ENCODE measurements at regions not wholly inside any gene's neighbourhood (a gene's known extent, or its start where the extent isn't known, plus 50 kb on each side); places are given as distances from the start of the nearest gene placed in this dataset.

DNA sequence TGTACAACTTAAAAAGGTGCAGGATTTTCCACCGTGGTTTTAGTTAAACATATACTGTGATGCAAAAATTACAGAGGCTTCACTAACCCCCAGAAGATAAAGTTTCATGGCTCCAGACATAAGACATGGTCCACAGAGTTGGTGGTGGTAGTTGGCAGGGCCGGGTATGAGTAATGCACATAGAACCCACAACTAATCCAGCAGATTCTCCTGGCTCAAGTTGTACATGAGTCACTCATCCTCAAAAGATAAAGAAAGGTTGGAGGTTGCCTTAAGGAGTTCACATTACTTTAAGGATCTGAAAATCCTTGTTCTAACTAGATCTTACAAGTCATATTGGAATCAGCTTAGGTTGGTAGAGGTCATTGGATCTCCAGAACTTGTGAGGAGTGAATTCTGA lies 98.3 kb upstream of the ZBTB20 start:
- TF ChIP-seq, protein P1, sequence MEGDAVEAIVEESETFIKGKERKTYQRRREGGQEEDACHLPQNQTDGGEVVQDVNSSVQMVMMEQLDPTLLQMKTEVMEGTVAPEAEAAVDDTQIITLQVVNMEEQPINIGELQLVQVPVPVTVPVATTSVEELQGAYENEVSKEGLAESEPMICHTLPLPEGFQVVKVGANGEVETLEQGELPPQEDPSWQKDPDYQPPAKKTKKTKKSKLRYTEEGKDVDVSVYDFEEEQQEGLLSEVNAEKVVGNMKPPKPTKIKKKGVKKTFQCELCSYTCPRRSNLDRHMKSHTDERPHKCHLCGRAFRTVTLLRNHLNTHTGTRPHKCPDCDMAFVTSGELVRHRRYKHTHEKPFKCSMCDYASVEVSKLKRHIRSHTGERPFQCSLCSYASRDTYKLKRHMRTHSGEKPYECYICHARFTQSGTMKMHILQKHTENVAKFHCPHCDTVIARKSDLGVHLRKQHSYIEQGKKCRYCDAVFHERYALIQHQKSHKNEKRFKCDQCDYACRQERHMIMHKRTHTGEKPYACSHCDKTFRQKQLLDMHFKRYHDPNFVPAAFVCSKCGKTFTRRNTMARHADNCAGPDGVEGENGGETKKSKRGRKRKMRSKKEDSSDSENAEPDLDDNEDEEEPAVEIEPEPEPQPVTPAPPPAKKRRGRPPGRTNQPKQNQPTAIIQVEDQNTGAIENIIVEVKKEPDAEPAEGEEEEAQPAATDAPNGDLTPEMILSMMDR (IDR thresholded peaks at IDR 0.05; ENCODE audit: unreplicated experiment) = no peak
- H3K4me1 Mint-ChIP-seq (ENCODE audit: insufficient read depth, unreplicated experiment) = peaks cover 7% of the 10 kb centered on the region
- no TSS peak for BruUV-seq (replicated peaks)
- ChIA-PET POLR2A (interaction anchor here (0.6 kb wide), 2 partner anchors 50 to 1550 kb away, joined by 3 read pairs; no protein-coding TSS in a partner anchor), CTCF (interaction anchor here (1.0 kb wide), 1 partner anchor 538 kb away, joined by 4 read pairs; no protein-coding TSS in a partner anchor)
- H3K27me3 Mint-ChIP-seq (ENCODE audit: insufficient read depth, unreplicated experiment) = no peaks in the 10 kb centered on the region
- no peaks in the 10 kb centered on the region for H3K36me3 Mint-ChIP-seq (ENCODE audit: insufficient read depth, unreplicated experiment)
- H3K9me3 Mint-ChIP-seq (ENCODE audit: unreplicated experiment) = no peaks in the 10 kb centered on the region
- no peak overlapping the region for H3K27ac Mint-ChIP-seq (ENCODE audit: low read depth, unreplicated experiment)
- peak; percentile 95 for DNase-seq (ENCODE audit: unreplicated experiment)
- H3K4me3 Mint-ChIP-seq (ENCODE audit: unreplicated experiment) = no peak overlapping the region
- intact Hi-C loops (cut with micrococcal nuclease) = no loop called here

DNA sequence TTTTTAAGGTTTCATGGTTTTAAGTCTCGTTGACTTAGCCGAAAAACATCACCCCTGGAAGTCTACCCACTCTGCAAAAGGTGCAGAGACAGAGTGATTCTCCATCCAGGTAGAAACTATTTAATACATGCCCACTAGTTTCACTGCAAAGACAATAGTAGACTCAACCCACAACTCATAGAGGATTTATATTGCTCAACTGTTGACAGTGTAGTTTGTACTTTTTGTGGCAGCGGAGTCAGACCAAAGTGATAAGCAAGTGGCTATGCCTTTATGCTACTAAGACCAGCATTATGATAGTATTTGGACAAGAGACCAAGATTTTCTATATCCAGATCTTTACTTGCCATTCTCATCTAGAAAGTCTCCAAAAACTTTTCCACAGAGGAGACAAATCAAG lies 98.8 kb upstream of the ZBTB20 start:
- DNase-seq (ENCODE audit: unreplicated experiment) = no peak
- Mint-ChIP-seq H3K9me3 (ENCODE audit: unreplicated experiment) (no peaks in the 10 kb centered on the region), H3K36me3 (ENCODE audit: insufficient read depth, unreplicated experiment) (no peaks in the 10 kb centered on the region), H3K4me1 (ENCODE audit: insufficient read depth, unreplicated experiment) (peaks cover 7% of the 10 kb centered on the region), H3K4me3 (ENCODE audit: unreplicated experiment) (no peak overlapping the region), H3K27ac (ENCODE audit: low read depth, unreplicated experiment) (no peak overlapping the region), H3K27me3 (ENCODE audit: insufficient read depth, unreplicated experiment) (no peaks in the 10 kb centered on the region)
- TF ChIP-seq, protein P1 (IDR thresholded peaks at IDR 0.05; ENCODE audit: unreplicated experiment) = no peak
- POLR2A ChIA-PET = no interaction called here
- CTCF ChIA-PET = no interaction called here
- intact Hi-C loops (cut with micrococcal nuclease) = no loop called here
- no TSS peak for BruUV-seq (replicated peaks)

DNA sequence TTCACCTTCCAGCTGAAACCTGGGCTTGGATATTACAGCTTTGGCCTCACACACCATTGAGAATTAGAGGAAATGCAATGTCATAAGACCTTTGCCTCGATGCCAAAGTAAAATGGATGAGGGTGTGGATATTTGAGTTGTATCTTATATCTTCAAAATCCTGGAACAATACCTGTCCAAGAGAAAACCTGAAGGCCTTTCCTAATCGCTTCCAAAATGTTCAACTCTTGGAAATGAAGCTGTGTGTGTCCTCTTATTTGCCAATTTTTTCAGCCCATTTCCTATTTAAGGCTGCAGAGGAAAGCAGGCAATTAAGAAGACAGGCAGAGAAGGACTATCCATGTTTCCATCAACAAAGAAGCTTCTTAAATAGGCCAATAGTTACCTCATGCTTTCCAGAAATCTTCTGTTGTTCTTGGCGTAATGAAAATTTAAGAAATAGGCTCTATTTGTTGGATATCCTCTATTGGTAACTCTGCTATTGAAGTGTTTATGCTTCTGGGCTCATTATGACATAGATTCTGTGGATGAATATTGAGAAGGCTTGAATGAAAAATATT lies 99.5 kb upstream of the ZBTB20 start:
- POLR2A ChIA-PET = no interaction called here
- Mint-ChIP-seq H3K4me3 (ENCODE audit: unreplicated experiment) (no peak overlapping the region), H3K27me3 (ENCODE audit: insufficient read depth, unreplicated experiment) (no peaks in the 10 kb centered on the region), H3K9me3 (ENCODE audit: unreplicated experiment) (no peaks in the 10 kb centered on the region), H3K27ac (ENCODE audit: low read depth, unreplicated experiment) (no peak overlapping the region), H3K36me3 (ENCODE audit: insufficient read depth, unreplicated experiment) (no peaks in the 10 kb centered on the region), H3K4me1 (ENCODE audit: insufficient read depth, unreplicated experiment) (peaks cover 7% of the 10 kb centered on the region)
- CTCF ChIA-PET = interaction anchor here (0.6 kb wide), 2 partner anchors 83 to 796 kb away, joined by 3 read pairs; no protein-coding TSS in a partner anchor
- no TSS peak for BruUV-seq (replicated peaks)
- intact Hi-C loops (cut with micrococcal nuclease) = no loop called here
- TF ChIP-seq, protein P1 (IDR thresholded peaks at IDR 0.05; ENCODE audit: unreplicated experiment) = no peak
- peak; percentile 1 for DNase-seq (ENCODE audit: unreplicated experiment)

DNA sequence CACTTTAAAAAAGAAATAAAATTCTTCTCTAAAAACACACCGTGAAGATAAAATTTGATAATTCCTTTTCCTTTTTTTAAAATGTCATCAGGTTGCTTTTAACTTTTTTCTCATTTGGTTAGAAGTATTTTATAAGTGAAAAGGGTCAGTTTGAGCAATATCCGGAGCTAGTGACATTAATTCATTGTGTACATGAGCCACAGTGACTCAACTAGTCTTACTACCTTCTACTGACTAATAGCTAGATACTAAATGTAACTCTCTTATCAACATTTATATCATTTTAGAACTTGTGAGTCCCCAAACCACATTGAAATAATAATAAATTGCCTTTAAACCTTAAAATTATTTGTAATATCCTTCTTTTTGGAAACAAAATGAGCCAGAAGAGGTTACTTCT lies 101.2 kb upstream of the ZBTB20 start:
- Mint-ChIP-seq H3K9me3 (ENCODE audit: unreplicated experiment) (no peaks in the 10 kb centered on the region), H3K27ac (ENCODE audit: low read depth, unreplicated experiment) (no peak overlapping the region), H3K36me3 (ENCODE audit: insufficient read depth, unreplicated experiment) (no peaks in the 10 kb centered on the region), H3K27me3 (ENCODE audit: insufficient read depth, unreplicated experiment) (no peaks in the 10 kb centered on the region), H3K4me3 (ENCODE audit: unreplicated experiment) (no peak overlapping the region), H3K4me1 (ENCODE audit: insufficient read depth, unreplicated experiment) (peaks cover 7% of the 10 kb centered on the region)
- ChIA-PET POLR2A (no interaction called here), CTCF (no interaction called here)
- no TSS peak for BruUV-seq (replicated peaks)
- peak; percentile 7 for DNase-seq (ENCODE audit: unreplicated experiment)
- intact Hi-C loops (cut with micrococcal nuclease) = no loop called here
- TF ChIP-seq, protein P1 (IDR thresholded peaks at IDR 0.05; ENCODE audit: unreplicated experiment) = no peak
